GM12864 (cell line): ENCODE measurements at regions not wholly inside any gene's neighbourhood (a gene's known extent, or its start where the extent isn't known, plus 50 kb on each side); places are given as distances from the start of the nearest gene placed in this dataset.
"Not testable (repeated sequence)": the region's sequence is repeated elsewhere in the genome, so short reads cannot be mapped to it uniquely, and the experiment has no call there.

Experiments used
- DNase-seq: peaks from one replicate; pipeline ENCODE4 v3.0.0-alpha.2; 2011; ENCODE audit warnings: low read depth
- H3K4me3 ChIP-seq: 2 replicates; pipeline ENCODE4 v1.5.1; 2011; ENCODE audit warnings: mild to moderate bottlenecking, low read depth, low read length, control low read depth
- TF ChIP-seq, protein P1 (sequence below): IDR thresholded peaks from 2 replicates; pipeline ENCODE4 v1.5.1; 2011; ENCODE audit warnings: low read depth, mild to moderate bottlenecking, moderate library complexity, low read length, control low read depth, inconsistent platforms; ENCODE audit errors: missing control alignments

DNA sequence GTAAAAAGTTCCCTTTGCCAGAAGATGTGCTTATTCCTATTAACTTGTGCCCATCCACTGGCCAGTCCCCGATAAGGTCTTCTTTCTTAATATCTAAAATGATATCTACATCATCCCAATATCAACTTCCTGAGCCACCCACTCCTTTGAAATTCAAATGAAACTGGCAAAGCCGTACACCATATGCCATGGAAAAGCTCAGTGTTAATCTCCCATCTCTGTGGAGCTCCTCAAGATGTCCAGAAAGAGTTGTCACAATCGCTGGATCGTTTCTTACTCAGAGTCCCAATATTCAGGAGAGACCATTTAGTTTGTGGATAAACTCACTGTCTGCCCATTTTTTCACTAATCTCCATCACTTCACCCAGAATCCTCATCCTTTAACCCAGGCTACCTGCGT is 420.7 kb downstream of the NPIPA8 start:
- TF ChIP-seq, protein P1, sequence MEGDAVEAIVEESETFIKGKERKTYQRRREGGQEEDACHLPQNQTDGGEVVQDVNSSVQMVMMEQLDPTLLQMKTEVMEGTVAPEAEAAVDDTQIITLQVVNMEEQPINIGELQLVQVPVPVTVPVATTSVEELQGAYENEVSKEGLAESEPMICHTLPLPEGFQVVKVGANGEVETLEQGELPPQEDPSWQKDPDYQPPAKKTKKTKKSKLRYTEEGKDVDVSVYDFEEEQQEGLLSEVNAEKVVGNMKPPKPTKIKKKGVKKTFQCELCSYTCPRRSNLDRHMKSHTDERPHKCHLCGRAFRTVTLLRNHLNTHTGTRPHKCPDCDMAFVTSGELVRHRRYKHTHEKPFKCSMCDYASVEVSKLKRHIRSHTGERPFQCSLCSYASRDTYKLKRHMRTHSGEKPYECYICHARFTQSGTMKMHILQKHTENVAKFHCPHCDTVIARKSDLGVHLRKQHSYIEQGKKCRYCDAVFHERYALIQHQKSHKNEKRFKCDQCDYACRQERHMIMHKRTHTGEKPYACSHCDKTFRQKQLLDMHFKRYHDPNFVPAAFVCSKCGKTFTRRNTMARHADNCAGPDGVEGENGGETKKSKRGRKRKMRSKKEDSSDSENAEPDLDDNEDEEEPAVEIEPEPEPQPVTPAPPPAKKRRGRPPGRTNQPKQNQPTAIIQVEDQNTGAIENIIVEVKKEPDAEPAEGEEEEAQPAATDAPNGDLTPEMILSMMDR, result no peak

GRCh38 chr16:17914168-17914567 is 422.4 kb downstream of the NPIPA8 start:
- TF ChIP-seq, protein P1, result no peak
- no peak for DNase-seq
- no peak overlapping the region for H3K4me3 ChIP-seq

More for the DNA sequence above, 420.7 kb downstream of the NPIPA8 start:
- DNase-seq, result no peak
- H3K4me3 ChIP-seq, result no peak overlapping the region

GRCh38 chr16:17911578-17911977 is 425.0 kb downstream of the NPIPA8 start:
- not testable (repeated sequence) for DNase-seq, H3K4me3 ChIP-seq

DNA sequence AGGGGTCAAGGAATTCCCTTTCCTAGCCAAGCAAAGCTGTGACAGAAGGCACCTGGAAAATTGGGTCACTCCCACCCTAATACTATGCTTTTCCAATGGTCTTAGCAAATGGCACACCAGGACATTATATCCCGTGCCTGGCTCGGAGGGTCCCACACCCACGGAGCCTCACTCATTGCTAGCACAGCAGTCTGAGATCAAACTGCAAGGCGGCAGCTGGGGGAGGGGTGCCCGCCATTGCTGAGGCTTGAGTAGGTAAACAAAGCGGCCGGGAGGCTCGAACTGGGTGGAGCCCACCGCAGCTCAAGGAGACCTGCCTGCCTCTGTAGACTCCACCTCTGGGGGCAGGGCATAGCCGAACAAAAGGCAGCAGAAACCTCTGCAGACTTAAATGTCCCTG is 429.9 kb downstream of the NPIPA8 start:
- H3K4me3 ChIP-seq, DNase-seq: not testable (repeated sequence)

GRCh38 chr16:17901309-17901708 is 430.5 kb upstream of the XYLT1 start:
- no peak for DNase-seq
- TF ChIP-seq, protein P1, result no peak

GRCh38 chr16:17899141-17899540 is 428.4 kb upstream of the XYLT1 start:
- no peak overlapping the region for H3K4me3 ChIP-seq
- TF ChIP-seq, protein P1, result no peak
- no peak for DNase-seq

More at GRCh38 chr16:17901309-17901708, 430.5 kb upstream of the XYLT1 start:
- H3K4me3 ChIP-seq, result no peak overlapping the region

DNA sequence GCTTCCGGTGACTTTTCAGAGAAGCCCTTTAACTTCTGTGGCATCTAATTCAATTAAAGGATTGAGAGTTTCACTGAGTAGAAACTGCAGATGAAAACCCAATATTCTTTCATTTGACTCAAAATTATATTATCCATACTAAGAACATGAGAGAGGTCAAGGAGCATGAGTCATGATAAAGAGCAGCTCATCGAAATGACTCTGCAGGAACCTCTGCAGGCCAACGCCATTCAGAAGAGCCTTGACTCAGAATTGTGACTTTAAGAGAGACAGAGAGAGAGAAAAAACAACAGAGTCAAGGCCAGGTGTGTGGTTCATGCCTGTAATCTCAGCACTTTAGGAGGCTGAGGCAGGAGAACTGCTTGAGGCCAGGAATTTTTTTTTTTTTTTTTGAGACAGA is 417.2 kb upstream of the XYLT1 start:
- no peak overlapping the region for H3K4me3 ChIP-seq
- no peak for DNase-seq
- TF ChIP-seq, protein P1, result no peak

DNA sequence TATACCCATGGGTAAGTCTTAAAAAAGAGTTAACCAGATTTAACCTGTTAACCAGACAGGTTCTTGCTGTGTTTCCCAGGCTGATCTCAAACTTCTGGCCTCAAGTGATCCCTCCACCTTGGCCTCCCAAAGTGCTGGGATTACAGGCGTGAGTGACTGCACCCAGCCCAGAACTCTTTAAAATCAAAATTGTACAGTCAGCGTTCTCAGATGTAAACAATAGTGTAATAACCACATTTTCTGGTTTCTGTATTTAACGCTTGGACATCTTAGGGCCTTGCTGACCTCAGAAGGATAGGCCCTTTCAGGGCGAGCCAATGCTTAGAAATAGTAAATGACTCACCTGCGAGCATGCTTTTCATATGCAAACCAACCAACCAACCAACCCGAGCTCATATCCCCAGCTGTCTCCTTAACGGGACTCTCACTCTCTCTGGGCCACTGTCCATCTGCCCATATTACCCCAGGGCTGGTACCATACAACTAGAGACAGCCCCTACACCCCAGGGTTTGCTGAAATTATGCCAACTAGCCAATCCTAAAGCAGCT is 415.0 kb upstream of the XYLT1 start:
- H3K4me3 ChIP-seq, result no peak overlapping the region
- TF ChIP-seq, protein P1, result no peak
- DNase-seq, result no peak
